ENCODE measurements at regions not wholly inside any gene's neighbourhood (a gene's known extent, or its start where the extent isn't known, plus 50 kb on each side); places are given as distances from the start of the nearest gene placed in this dataset.

DNA sequence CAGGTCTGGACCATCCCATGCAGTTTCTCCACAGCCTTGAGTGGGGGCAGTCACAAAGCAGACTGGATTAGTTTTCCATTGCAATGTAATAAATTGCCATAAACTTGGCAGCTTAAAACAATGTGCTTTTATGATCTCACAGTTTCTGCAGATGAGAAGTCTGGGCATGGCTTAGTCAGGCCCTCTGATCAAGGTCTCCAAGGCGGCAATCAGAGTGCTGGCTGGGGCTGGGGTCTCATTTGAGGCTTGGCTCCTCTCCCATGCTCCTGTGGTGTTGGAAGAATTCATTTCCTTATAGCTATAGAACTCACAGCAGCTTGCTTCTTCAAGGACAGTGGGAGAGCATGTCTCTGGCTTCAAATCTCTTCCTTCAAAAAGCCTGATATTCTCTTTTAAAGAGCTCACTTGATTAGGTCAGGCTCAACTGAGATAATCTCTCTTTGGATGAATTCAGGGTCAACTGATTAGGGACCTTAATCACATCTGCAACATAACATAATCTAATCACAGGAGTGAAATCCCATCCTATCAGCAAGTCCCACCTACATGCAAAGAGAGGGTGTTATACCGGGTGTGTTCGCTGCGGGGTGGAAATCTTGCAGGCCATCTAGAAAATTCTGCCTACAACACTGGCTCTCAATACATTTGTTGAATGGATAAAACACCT, 77.4 kb upstream of the SULF2 start:
- TF ChIP-seq POLR2A (IDR thresholded peaks at IDR 0.05) (no peak), CTCF (IDR thresholded peaks at IDR 0.05) (no peak)

All from esophagus squamous epithelium (tissue), 4 donors.